ENCODE measurements at regions not wholly inside any gene's neighbourhood (a gene's known extent, or its start where the extent isn't known, plus 50 kb on each side); places are given as distances from the start of the nearest gene placed in this dataset.

DNA sequence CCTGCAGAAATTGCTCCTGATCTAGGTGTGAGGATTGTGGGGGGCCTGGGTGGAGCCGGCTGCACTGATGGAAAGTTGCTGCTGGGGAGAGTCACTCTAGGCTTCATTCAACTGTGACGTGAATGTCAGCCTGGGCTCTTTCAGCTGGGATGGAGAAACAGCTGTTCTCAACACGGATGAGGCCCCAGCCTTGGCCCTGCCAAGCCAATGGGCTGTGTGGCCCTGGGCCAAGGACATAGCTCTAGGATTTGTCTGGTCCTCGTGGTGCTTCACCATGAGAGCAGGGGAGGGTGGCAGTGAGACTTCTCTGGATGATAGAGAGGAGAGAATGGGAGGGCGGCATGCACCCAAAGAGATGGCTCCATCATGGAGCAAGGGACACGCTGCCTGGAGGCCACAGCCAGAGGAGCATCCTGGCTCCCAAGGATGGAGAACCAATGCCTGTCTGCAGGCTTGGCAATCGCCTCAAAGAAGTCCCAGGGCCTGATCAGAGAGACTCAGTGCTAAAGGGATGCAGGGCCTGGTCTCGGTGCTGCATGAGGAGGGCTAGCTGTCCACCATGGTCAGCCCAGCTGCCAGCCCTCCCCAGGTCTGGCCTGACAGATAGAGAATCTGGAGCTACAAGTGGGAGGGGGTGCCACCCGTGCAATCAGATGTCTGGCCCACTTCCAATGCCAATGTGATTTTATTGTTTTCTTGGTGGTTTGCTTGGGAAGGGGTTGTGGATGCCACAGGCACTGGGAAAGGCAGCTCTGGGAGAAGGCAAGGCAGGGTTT, 141.0 kb downstream of the GADD45G start:
- TF ChIP-seq, protein P1, sequence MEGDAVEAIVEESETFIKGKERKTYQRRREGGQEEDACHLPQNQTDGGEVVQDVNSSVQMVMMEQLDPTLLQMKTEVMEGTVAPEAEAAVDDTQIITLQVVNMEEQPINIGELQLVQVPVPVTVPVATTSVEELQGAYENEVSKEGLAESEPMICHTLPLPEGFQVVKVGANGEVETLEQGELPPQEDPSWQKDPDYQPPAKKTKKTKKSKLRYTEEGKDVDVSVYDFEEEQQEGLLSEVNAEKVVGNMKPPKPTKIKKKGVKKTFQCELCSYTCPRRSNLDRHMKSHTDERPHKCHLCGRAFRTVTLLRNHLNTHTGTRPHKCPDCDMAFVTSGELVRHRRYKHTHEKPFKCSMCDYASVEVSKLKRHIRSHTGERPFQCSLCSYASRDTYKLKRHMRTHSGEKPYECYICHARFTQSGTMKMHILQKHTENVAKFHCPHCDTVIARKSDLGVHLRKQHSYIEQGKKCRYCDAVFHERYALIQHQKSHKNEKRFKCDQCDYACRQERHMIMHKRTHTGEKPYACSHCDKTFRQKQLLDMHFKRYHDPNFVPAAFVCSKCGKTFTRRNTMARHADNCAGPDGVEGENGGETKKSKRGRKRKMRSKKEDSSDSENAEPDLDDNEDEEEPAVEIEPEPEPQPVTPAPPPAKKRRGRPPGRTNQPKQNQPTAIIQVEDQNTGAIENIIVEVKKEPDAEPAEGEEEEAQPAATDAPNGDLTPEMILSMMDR (conservative IDR thresholded peaks at IDR 0.05 in 1 of 2, IDR thresholded peaks at IDR 0.05 in 1 of 2; ENCODE audit: extremely low read depth in 1 of 2, insufficient read depth in 1 of 2, low read depth in 1 of 2, low read length in 2 of 2) = no peak
- no peak for TF ChIP-seq EZH2 (IDR thresholded peaks at IDR 0.05; ENCODE audit: borderline replicate concordance, low read length)

Measured in mammary epithelial cell (primary cell).